Esophagus (tissue), 2 donors: ENCODE measurements at regions not wholly inside any gene's neighbourhood (a gene's known extent, or its start where the extent isn't known, plus 50 kb on each side); places are given as distances from the start of the nearest gene placed in this dataset.

ENCODE experiments used
- H3K27ac ChIP-seq, 2 donors: one replicate each; pipeline ENCODE4 v1.5.1; 2013; ENCODE audit warnings: low read depth in 2 of 2, mild to moderate bottlenecking in 2 of 2, inconsistent platforms in 1 of 2, low read length in 1 of 2, moderate library complexity in 1 of 2
- H3K27me3 ChIP-seq, 2 donors: one replicate each; pipeline ENCODE4 v1.6.1; 2013; ENCODE audit warnings: low read length in 2 of 2, control low read depth in 1 of 2, mild to moderate bottlenecking in 1 of 2; ENCODE audit not compliant: insufficient read depth in 2 of 2, control insufficient read depth in 1 of 2
- H3K36me3 ChIP-seq, 2 donors: one replicate each; pipeline ENCODE4 v1.6.1; 2013; ENCODE audit warnings: low read length in 1 of 2; ENCODE audit not compliant: control insufficient read depth in 2 of 2, insufficient read depth in 2 of 2
- H3K4me1 ChIP-seq, 2 donors: one replicate each; pipeline ENCODE4 v1.6.1; 2013; ENCODE audit warnings: low read length in 1 of 2; ENCODE audit not compliant: control insufficient read depth in 2 of 2, insufficient read depth in 2 of 2
- H3K4me3 ChIP-seq, 2 donors: one replicate each; pipeline ENCODE4 v1.5.1; 2013; ENCODE audit warnings: low read length in 2 of 2, mild to moderate bottlenecking in 2 of 2, low read depth in 1 of 2, moderate library complexity in 1 of 2
- H3K9me3 ChIP-seq, 2 donors: one replicate each; pipeline ENCODE4 v1.6.1; 2013; ENCODE audit warnings: mild to moderate bottlenecking in 2 of 2, low read depth in 1 of 2, low read length in 1 of 2, moderate library complexity in 1 of 2; ENCODE audit not compliant: control insufficient read depth in 2 of 2, insufficient read depth in 1 of 2
- WGBS, 2 donors: extraction: QIAGEN DNeasy Blood & Tissue Kit; methylation state at CpG; one replicate each; pipeline ENCODE4 v1.1.7; 2013; 5-methylcytosine and 5-hydroxymethylcytosine counted together
- donor health status: healthy with polysubstance abuse.
- donor health status: Bipolar disorder and iron deficiency.

- no peak overlapping the region for H3K27ac ChIP-seq
- no peak overlapping the region for H3K4me3 ChIP-seq
- no peaks in the 10 kb centered on the region for H3K9me3 ChIP-seq
- H3K4me1 ChIP-seq, result peaks cover 0 to 2% of the 10 kb centered on the region in 2 donors
- WGBS, 2 donors, result 76 to 85% methylated on average over 8 of the region's 8 CpGs
- H3K36me3 ChIP-seq, result no peaks in the 10 kb centered on the region
- no peaks in the 10 kb centered on the region for H3K27me3 ChIP-seq
Measured at GRCh38 chr10:124249812-124250432, 156.5 kb upstream of the CHST15 start.

GRCh38 chr10:124249196-124249595 is 155.8 kb upstream of the CHST15 start:
- Histone ChIP-seq H3K27me3 (no peaks in the 10 kb centered on the region), H3K36me3 (no peaks in the 10 kb centered on the region), H3K4me3 (no peak overlapping the region), H3K27ac (no peak overlapping the region), H3K9me3 (no peaks in the 10 kb centered on the region), H3K4me1 (peaks cover 0 to 2% of the 10 kb centered on the region in 2 donors)
- 63 to 68% methylated on average over 6 of the region's 6 CpGs for WGBS, 2 donors

GRCh38 chr10:124248056-124249045 is 155.0 kb upstream of the CHST15 start:
- Histone ChIP-seq H3K36me3 (no peaks in the 10 kb centered on the region), H3K4me1 (peaks cover 0 to 2% of the 10 kb centered on the region in 2 donors), H3K27me3 (no peaks in the 10 kb centered on the region), H3K27ac (no peak overlapping the region), H3K9me3 (no peaks in the 10 kb centered on the region), H3K4me3 (no peak overlapping the region)
- 84 to 87% methylated on average over 18 of the region's 18 CpGs for WGBS, 2 donors

- H3K4me3 ChIP-seq, result no peak overlapping the region
- H3K27ac ChIP-seq, result no peak overlapping the region
- no peaks in the 10 kb centered on the region for H3K36me3 ChIP-seq
- 79 to 89% methylated on average over 11 of the region's 11 CpGs for WGBS, 2 donors
- no peaks in the 10 kb centered on the region for H3K9me3 ChIP-seq
- no peaks in the 10 kb centered on the region for H3K27me3 ChIP-seq
- peaks cover 0 to 2% of the 10 kb centered on the region in 2 donors for H3K4me1 ChIP-seq
Measured at GRCh38 chr10:124245806-124246440, 152.5 kb upstream of the CHST15 start.

- Histone ChIP-seq H3K4me3 (no peak overlapping the region), H3K4me1 (peaks cover 0 to 2% of the 10 kb centered on the region in 2 donors), H3K27me3 (no peaks in the 10 kb centered on the region), H3K36me3 (no peaks in the 10 kb centered on the region), H3K9me3 (no peaks in the 10 kb centered on the region), H3K27ac (no peak overlapping the region)
- WGBS, 2 donors, result 87 to 93% methylated on average over 8 of the region's 8 CpGs
Measured at GRCh38 chr10:124245191-124245590, 151.8 kb upstream of the CHST15 start.

- Histone ChIP-seq H3K27me3 (no peaks in the 10 kb centered on the region), H3K27ac (no peak overlapping the region), H3K4me1 (peaks cover 0 to 2% of the 10 kb centered on the region in 2 donors), H3K4me3 (no peak overlapping the region), H3K9me3 (no peaks in the 10 kb centered on the region), H3K36me3 (no peaks in the 10 kb centered on the region)
- 87 to 92% methylated on average over 20 of the region's 20 CpGs for WGBS, 2 donors
Measured at GRCh38 chr10:124244256-124244877, 151.0 kb upstream of the CHST15 start.

- Histone ChIP-seq H3K4me3 (no peak overlapping the region), H3K9me3 (no peaks in the 10 kb centered on the region), H3K27ac (no peak overlapping the region), H3K27me3 (no peaks in the 10 kb centered on the region), H3K4me1 (peaks cover 0 to 2% of the 10 kb centered on the region in 2 donors), H3K36me3 (no peaks in the 10 kb centered on the region)
- 74 to 84% methylated on average over 12 of the region's 12 CpGs for WGBS, 2 donors
Measured at GRCh38 chr10:124243702-124244121, 150.3 kb upstream of the CHST15 start.

GRCh38 chr10:124242791-124243190 is 149.4 kb upstream of the CHST15 start:
- 89 to 94% methylated on average over 8 of the region's 8 CpGs for WGBS, 2 donors
- H3K36me3 ChIP-seq, result no peaks in the 10 kb centered on the region

GRCh38 chr10:124242365-124242764 is 149.0 kb upstream of the CHST15 start:
- H3K9me3 ChIP-seq, result no peaks in the 10 kb centered on the region
- H3K4me1 ChIP-seq, result no peaks in the 10 kb centered on the region
- WGBS, 2 donors, result 82 to 86% methylated on average over 7 of the region's 7 CpGs
- H3K4me3 ChIP-seq, result no peak overlapping the region
- no peaks in the 10 kb centered on the region for H3K27me3 ChIP-seq
- H3K36me3 ChIP-seq, result no peaks in the 10 kb centered on the region
- no peak overlapping the region for H3K27ac ChIP-seq

More at GRCh38 chr10:124242791-124243190, 149.4 kb upstream of the CHST15 start:
- Histone ChIP-seq H3K27me3 (no peaks in the 10 kb centered on the region), H3K4me3 (no peak overlapping the region), H3K4me1 (no peaks in the 10 kb centered on the region), H3K9me3 (no peaks in the 10 kb centered on the region), H3K27ac (no peak overlapping the region)
